SK-MEL-5 (cell line): ENCODE measurements at regions not wholly inside any gene's neighbourhood (a gene's known extent, or its start where the extent isn't known, plus 50 kb on each side); places are given as distances from the start of the nearest gene placed in this dataset.

ENCODE experiments used
- DNase-seq: peaks from one replicate; pipeline ENCODE4 v3.0.0-alpha.2; 2016; ENCODE audit warnings: low read depth, low spot score
- in situ Hi-C: cut with HindIII; loops from 2 replicates; pipeline ENCODE4 v1.10.0; 2016; ENCODE audit warnings: low sequenced_read_pairs, high pct_unique_total_duplicates, low pct_unique_long_range_greater_than_20kb

DNA sequence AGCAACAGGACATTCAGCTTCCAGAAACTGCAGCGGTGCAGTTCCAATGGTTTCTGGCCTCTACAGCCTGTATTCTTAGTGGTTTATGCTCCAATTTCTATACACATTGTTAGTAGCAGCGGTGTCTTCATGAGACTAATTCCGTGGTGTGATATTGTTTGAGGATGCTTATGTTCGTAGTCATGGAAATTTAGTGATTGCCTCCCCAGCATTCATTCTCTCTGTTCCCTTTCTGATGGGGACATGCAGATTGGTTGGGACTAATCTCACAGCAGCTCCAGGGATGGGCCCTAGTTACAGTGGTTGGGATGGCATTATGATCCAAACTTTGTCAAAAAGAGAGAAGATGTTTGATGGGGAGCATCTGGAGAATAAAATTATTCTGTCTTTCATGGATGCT, 208.6 kb downstream of the CD47 start:
- in situ Hi-C loops, result no loop called here
- no peak for DNase-seq

GRCh38 chr3:107881509-107881908, 209.3 kb downstream of the CD47 start:
- in situ Hi-C loops, result no loop called here

GRCh38 chr3:107880702-107881101, 210.1 kb downstream of the CD47 start:
- in situ Hi-C loops, result no loop called here
- no peak for DNase-seq

More at GRCh38 chr3:107881509-107881908, 209.3 kb downstream of the CD47 start:
- DNase-seq, result no peak

DNA sequence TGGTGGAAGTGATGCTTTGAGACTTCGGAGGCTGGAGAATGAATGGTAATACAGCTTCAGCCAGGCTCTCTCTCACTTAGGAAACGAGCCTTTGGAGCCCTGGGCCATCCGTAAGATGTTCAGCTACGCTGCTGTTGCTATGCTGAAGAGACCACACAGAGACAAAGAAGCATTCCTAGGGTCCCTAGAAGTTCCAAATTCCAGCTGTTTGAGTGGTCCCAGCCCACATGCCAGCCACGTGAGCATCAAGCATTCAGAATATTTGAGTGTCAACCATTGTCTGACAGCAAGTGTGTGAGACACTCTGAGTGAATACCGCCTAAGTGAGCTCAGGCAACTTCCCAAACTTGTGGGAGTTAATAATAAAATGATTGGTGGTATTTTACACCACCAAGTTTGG, 212.9 kb downstream of the CD47 start:
- in situ Hi-C loops, result no loop called here
- no peak for DNase-seq

DNA sequence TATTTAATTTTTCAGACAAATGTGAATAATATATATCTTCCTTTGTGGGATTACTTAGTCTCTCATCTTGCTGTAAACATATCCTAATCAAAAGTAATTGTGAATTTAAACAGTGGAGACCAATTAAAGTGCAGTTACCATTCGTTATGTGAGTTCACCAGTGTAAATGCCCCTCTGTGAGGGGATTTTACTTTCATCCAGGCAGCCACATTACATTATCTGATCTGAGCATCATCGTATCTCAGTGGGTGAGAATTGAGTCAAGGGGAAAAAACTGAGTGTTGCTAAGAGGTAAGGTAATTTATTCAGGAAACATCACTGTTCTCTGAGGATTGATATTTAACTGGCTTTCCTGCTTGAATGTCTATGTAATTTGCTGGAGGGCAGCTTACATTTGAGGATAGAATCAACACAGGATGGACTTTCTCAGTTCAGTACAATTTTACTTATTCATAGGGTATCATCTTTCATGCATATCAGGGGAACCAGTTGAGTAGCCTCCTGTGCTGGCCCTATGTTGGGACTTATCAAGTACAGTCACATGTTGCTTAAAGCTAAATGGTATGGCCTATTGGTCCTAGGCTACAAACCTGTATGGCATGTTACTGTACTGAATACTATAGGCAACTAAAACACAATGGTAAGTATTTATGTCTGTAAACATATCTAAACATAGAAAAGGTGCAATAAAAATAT, 219.7 kb downstream of the CD47 start:
- no peak for DNase-seq
- in situ Hi-C loops, result no loop called here

GRCh38 chr3:107870096-107870495, 220.7 kb downstream of the CD47 start:
- in situ Hi-C loops, result no loop called here
- no peak for DNase-seq

DNA sequence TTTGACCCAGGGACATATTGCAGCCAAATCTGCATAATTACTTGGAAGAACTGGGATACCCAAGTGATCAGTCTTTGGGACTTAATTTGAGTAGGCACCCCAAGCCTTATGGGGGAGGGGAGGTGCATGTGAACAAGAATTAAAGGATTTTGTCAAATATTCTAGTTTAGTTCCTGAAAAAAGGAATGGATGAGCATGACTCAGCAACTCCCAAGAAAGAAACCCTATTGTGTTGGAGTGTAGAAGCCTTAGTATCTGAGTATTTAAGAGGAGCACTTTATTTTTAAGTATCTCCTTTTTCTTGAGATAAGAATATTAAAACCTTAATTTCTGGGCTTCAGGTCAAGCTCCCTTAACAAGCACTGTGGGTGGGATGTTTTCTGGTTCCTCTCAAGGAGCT, 222.4 kb downstream of the CD47 start:
- DNase-seq, result no peak
- in situ Hi-C loops, result no loop called here

- in situ Hi-C loops, result no loop called here
- no peak for DNase-seq
Measured at GRCh38 chr3:107861904-107862303, 228.9 kb downstream of the CD47 start.

DNA sequence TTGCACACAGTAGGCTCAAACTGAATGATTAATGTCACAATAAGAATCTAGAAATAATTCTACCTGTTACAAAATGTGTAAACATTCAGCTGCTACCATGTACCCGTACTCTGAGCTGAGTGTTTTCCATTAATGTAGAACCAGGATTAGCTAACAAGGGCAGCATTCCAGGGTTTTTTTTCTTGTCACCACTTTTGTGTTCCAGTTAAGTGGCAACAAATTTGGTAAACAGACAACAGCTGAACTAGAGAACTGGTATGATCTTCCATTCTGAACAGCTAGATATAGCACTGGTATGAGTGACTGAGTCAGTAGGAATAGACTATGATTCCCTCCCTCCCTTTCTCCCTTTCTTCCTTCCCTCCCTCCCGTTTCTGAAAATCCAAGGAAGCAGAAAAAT, 229.4 kb downstream of the CD47 start:
- no peak for DNase-seq

More for the DNA sequence above, 229.4 kb downstream of the CD47 start:
- in situ Hi-C loops, result no loop called here
